ENCODE measurements at regions not wholly inside any gene's neighbourhood (a gene's known extent, or its start where the extent isn't known, plus 50 kb on each side); places are given as distances from the start of the nearest gene placed in this dataset.

GRCh38 chr5:118777189-118777736 lies 211.1 kb downstream of the DTWD2 start:
- dilution Hi-C loops (cut with MboI; ENCODE audit: extremely low pct_ligation_motif_present, low sequenced_read_pairs) (no loop called here), intact Hi-C loops (cut with micrococcal nuclease) (no loop called here)
- H3K4me3 ChIP-seq (replicated peaks in 1 of 3; ENCODE audit: insufficient read depth in 1 of 3, low read depth in 1 of 3, low read length in 3 of 3), result no peak overlapping the region
- no peak overlapping the region for H3K27ac ChIP-seq (ENCODE audit: insufficient read depth, low read depth, low read length)
- H3K27me3 ChIP-seq (ENCODE audit: control insufficient read depth in 2 of 2, insufficient read depth in 2 of 2, low read length in 2 of 2), result no peaks in the 10 kb centered on the region
- H3K9me1 ChIP-seq (replicated peaks; ENCODE audit: control insufficient read depth, extremely low read depth, insufficient read depth, low read length), result no peaks in the 10 kb centered on the region
- no peaks in the 10 kb centered on the region for H3K9me3 ChIP-seq (replicated peaks; ENCODE audit: control insufficient read depth, insufficient read depth, low read length)
- H3K79me2 ChIP-seq (ENCODE audit: control insufficient read depth, insufficient read depth, low read length), result no peaks in the 10 kb centered on the region
- FAIRE-seq (no peak), DNase-seq (ENCODE audit: low read depth, low spot score) (no peak)
- BruUV-seq (replicated peaks), result no TSS peak
- no peak for TF ChIP-seq POLR2AphosphoS5 (IDR thresholded peaks at IDR 0.05; ENCODE audit: insufficient read depth, low read depth, low read length)
- TF ChIP-seq JUN (IDR thresholded peaks at IDR 0.05; ENCODE audit: borderline replicate concordance, insufficient read depth, insufficient read length, low read depth), result no peak
- TF ChIP-seq, protein P1, sequence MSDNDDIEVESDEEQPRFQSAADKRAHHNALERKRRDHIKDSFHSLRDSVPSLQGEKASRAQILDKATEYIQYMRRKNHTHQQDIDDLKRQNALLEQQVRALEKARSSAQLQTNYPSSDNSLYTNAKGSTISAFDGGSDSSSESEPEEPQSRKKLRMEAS (IDR thresholded peaks at IDR 0.05; ENCODE audit: insufficient read depth, insufficient read length), result no peak
- TF ChIP-seq MYC (IDR thresholded peaks at IDR 0.05; ENCODE audit: low read depth, low read length), result no peak
- TF ChIP-seq GATA2 (IDR thresholded peaks at IDR 0.05; ENCODE audit: insufficient read depth, insufficient read length, low read depth, low read length), result no peak
- no peak for TF ChIP-seq POLR2A (IDR thresholded peaks at IDR 0.05; ENCODE audit: low read depth, low read length)
- no peak for TF ChIP-seq FOS (IDR thresholded peaks at IDR 0.05; ENCODE audit: borderline replicate concordance, insufficient read depth, low read length)
- no peak for TF ChIP-seq CTCF (IDR thresholded peaks at IDR 0.05; ENCODE audit: extremely low read depth in 1 of 2, insufficient read depth in 1 of 2, low read depth in 1 of 2, low read length in 2 of 2)
- TF ChIP-seq EZH2 (IDR thresholded peaks at IDR 0.05; ENCODE audit: borderline replicate concordance, low read depth, low read length, severe bottlenecking), result no peak
- no peaks in the 10 kb centered on the region for H3K36me3 ChIP-seq (ENCODE audit: control insufficient read depth in 2 of 2, extremely low read depth in 1 of 2, insufficient read depth in 2 of 2, low read length in 2 of 2)
- no peaks in the 10 kb centered on the region for H4K20me1 ChIP-seq (replicated peaks; ENCODE audit: control insufficient read depth, extremely low read depth, insufficient read depth, low read length)
- H3K4me2 ChIP-seq (ENCODE audit: insufficient read depth, low read length), result no peak overlapping the region
- H3K9ac ChIP-seq (replicated peaks; ENCODE audit: extremely low read depth, insufficient read depth, low read length), result no peak overlapping the region
- ChIA-PET POLR2A (no interaction called here), CTCF (no interaction called here)
- H3K4me1 ChIP-seq (ENCODE audit: control insufficient read depth, extremely low read depth, insufficient read depth, low read length), result no peaks in the 10 kb centered on the region
- H2AFZ ChIP-seq (ENCODE audit: low read depth, low read length), result no peak overlapping the region
